BE2C (cell line): ENCODE measurements at regions not wholly inside any gene's neighbourhood (a gene's known extent, or its start where the extent isn't known, plus 50 kb on each side); places are given as distances from the start of the nearest gene placed in this dataset.

Experiments used
- DNase-seq: peaks from one replicate; pipeline ENCODE4 v3.0.0-alpha.2; 2020
- H3K27me3 ChIP-seq: fragments of 250-450 bp; sonication (Bioruptor Pico); 2 replicates; pipeline ENCODE4 v1.5.1; 2020; ENCODE audit warnings: mild to moderate bottlenecking
- H3K36me3 ChIP-seq: fragments of 250-450 bp; sonication (Bioruptor Pico); 2 replicates; pipeline ENCODE4 v1.5.1; 2020; ENCODE audit warnings: mild to moderate bottlenecking
- H3K4me1 ChIP-seq: fragments of 250-450 bp; sonication (Bioruptor Pico); 2 replicates; pipeline ENCODE4 v1.5.1; 2020
- H3K4me3 ChIP-seq: 2 replicates; pipeline ENCODE4 v1.5.1; 2011; ENCODE audit warnings: low read depth, low read length
- H3K9me3 ChIP-seq: fragments of 250-450 bp; sonication (Bioruptor Pico); 2 replicates; pipeline ENCODE4 v1.5.1; 2020
- CTCF ChIP-seq: IDR thresholded peaks from 2 replicates; pipeline ENCODE4 v1.5.1; 2012; ENCODE audit warnings: mild to moderate bottlenecking, low read depth, low read length

GRCh38 chr10:128914681-128915080 is 552.4 kb upstream of the MGMT start:
- H3K4me3 ChIP-seq = no peak overlapping the region
- no peak for DNase-seq
- H3K36me3 ChIP-seq = no peaks in the 10 kb centered on the region
- no peaks in the 10 kb centered on the region for H3K9me3 ChIP-seq
- H3K27me3 ChIP-seq = no peaks in the 10 kb centered on the region
- TF ChIP-seq CTCF = no peak
- H3K4me1 ChIP-seq = no peaks in the 10 kb centered on the region

GRCh38 chr10:128915630-128916029 is 551.4 kb upstream of the MGMT start:
- H3K27me3 ChIP-seq = no peaks in the 10 kb centered on the region

GRCh38 chr10:128916383-128916782 is 550.7 kb upstream of the MGMT start:
- Histone ChIP-seq H3K4me3 (no peak overlapping the region), H3K27me3 (no peaks in the 10 kb centered on the region), H3K4me1 (no peaks in the 10 kb centered on the region), H3K9me3 (no peaks in the 10 kb centered on the region), H3K36me3 (no peaks in the 10 kb centered on the region)
- TF ChIP-seq CTCF = no peak
- DNase-seq = no peak

More at GRCh38 chr10:128915630-128916029, 551.4 kb upstream of the MGMT start:
- no peaks in the 10 kb centered on the region for H3K36me3 ChIP-seq
- H3K4me1 ChIP-seq = no peaks in the 10 kb centered on the region
- H3K4me3 ChIP-seq = no peak overlapping the region
- DNase-seq = no peak
- TF ChIP-seq CTCF = no peak
- H3K9me3 ChIP-seq = no peaks in the 10 kb centered on the region

GRCh38 chr10:128921389-128922022 is 545.5 kb upstream of the MGMT start:
- H3K4me1 ChIP-seq = no peaks in the 10 kb centered on the region
- no peaks in the 10 kb centered on the region for H3K9me3 ChIP-seq
- H3K4me3 ChIP-seq = no peak overlapping the region
- no peaks in the 10 kb centered on the region for H3K27me3 ChIP-seq
- H3K36me3 ChIP-seq = no peaks in the 10 kb centered on the region
- no peak for DNase-seq
- no peak for TF ChIP-seq CTCF

- no peak for TF ChIP-seq CTCF
- DNase-seq = no peak
- no peaks in the 10 kb centered on the region for H3K4me1 ChIP-seq
- no peaks in the 10 kb centered on the region for H3K36me3 ChIP-seq
- no peak overlapping the region for H3K4me3 ChIP-seq
- H3K9me3 ChIP-seq = no peaks in the 10 kb centered on the region
- no peaks in the 10 kb centered on the region for H3K27me3 ChIP-seq
These were observed 544.9 kb upstream of the MGMT start for GRCh38 chr10:128922172-128922571.

GRCh38 chr10:128922619-128923196 is 544.3 kb upstream of the MGMT start:
- no peak for TF ChIP-seq CTCF
- no peaks in the 10 kb centered on the region for H3K27me3 ChIP-seq
- H3K4me3 ChIP-seq = no peak overlapping the region
- no peak for DNase-seq
- H3K36me3 ChIP-seq = no peaks in the 10 kb centered on the region
- no peaks in the 10 kb centered on the region for H3K9me3 ChIP-seq
- H3K4me1 ChIP-seq = no peaks in the 10 kb centered on the region
